Keratinocyte (primary cell): ENCODE measurements at regions not wholly inside any gene's neighbourhood (a gene's known extent, or its start where the extent isn't known, plus 50 kb on each side); places are given as distances from the start of the nearest gene placed in this dataset.

Source experiments
- DNase-seq: peaks from one replicate; pipeline ENCODE4 v3.0.0-alpha.2; 2011; ENCODE audit warnings: low read depth, missing footprints, low spot score
- FAIRE-seq: peaks from 2 replicates; lab custom pipeline; 2011; peaks lifted over from hg19 to GRCh38; lab: Jason Lieb, UNC
- H2AFZ ChIP-seq: 2 replicates; pipeline ENCODE4 v1.6.0; 2012; ENCODE audit warnings: low read length, control low read depth, inconsistent platforms; ENCODE audit not compliant: control insufficient read depth
- H3K27ac ChIP-seq: 2 replicates; pipeline ENCODE4 v1.5.1; 2011; ENCODE audit warnings: low read length; ENCODE audit not compliant: control insufficient read depth, insufficient read depth
- H3K27me3 ChIP-seq: 3 replicates; pipeline ENCODE4 v1.6.0; 2011; ENCODE audit warnings: low read length; ENCODE audit not compliant: control insufficient read depth, insufficient read depth; ENCODE audit errors: extremely low read depth
- H3K36me3 ChIP-seq, 2 experiments: 2 replicates in 1 of 2; 3 replicates in 1 of 2; pipeline ENCODE4 v1.5.1; 2011; ENCODE audit warnings: low read length in 2 of 2, mild to moderate bottlenecking in 1 of 2; ENCODE audit not compliant: control insufficient read depth in 2 of 2, insufficient read depth in 2 of 2; ENCODE audit errors: extremely low read depth in 1 of 2
- H3K4me1 ChIP-seq: 3 replicates; pipeline ENCODE4 v1.5.1; 2011; ENCODE audit warnings: low read length; ENCODE audit not compliant: control insufficient read depth, insufficient read depth; ENCODE audit errors: extremely low read depth
- H3K4me2 ChIP-seq: 3 replicates; pipeline ENCODE4 v1.6.0; 2011; ENCODE audit warnings: low read depth, low read length; ENCODE audit not compliant: control insufficient read depth, insufficient read depth; ENCODE audit errors: extremely low read depth
- H3K4me3 ChIP-seq, 3 experiments: fragments of 200-600 bp in 1 of 3; sonication (generic) in 1 of 3; 2 replicates in 2 of 3; 3 replicates in 1 of 3; pipeline ENCODE4 v1.5.1; 2011 to 2016; ENCODE audit warnings: low read length in 3 of 3, mild to moderate bottlenecking in 3 of 3, control low read depth in 2 of 3, inconsistent platforms in 1 of 3, low read depth in 1 of 3, mixed read lengths in 1 of 3, mixed run types in 1 of 3, moderate library complexity in 1 of 3; ENCODE audit not compliant: control insufficient read depth in 2 of 3, insufficient read depth in 2 of 3; ENCODE audit errors: extremely low read depth in 1 of 3
- H3K79me2 ChIP-seq: 2 replicates; pipeline ENCODE4 v1.6.0; 2012; ENCODE audit warnings: low read length; ENCODE audit not compliant: control insufficient read depth, insufficient read depth
- H3K9ac ChIP-seq: 3 replicates; pipeline ENCODE4 v1.6.0; 2011; ENCODE audit warnings: low read length; ENCODE audit not compliant: control insufficient read depth, insufficient read depth; ENCODE audit errors: extremely low read depth
- H3K9me1 ChIP-seq: 3 replicates; pipeline ENCODE4 v1.6.0; 2011; ENCODE audit warnings: low read length; ENCODE audit not compliant: control insufficient read depth, insufficient read depth; ENCODE audit errors: extremely low read depth
- H3K9me3 ChIP-seq: 2 replicates; pipeline ENCODE4 v1.5.1; 2012; ENCODE audit warnings: low read depth, low read length; ENCODE audit not compliant: control insufficient read depth
- H4K20me1 ChIP-seq: 3 replicates; pipeline ENCODE4 v1.6.0; 2011; ENCODE audit warnings: low read length; ENCODE audit not compliant: control insufficient read depth, insufficient read depth; ENCODE audit errors: extremely low read depth
- CTCF ChIP-seq, 3 experiments: IDR thresholded peaks in 1 of 3; conservative IDR thresholded peaks in 1 of 3; optimal IDR thresholded peaks in 1 of 3; 2 replicates in 2 of 3; 3 replicates in 1 of 3; pipeline versions ENCODE3 to v1.5.1; 2011; ENCODE audit warnings: low read length in 3 of 3, mild to moderate bottlenecking in 3 of 3, moderate library complexity in 2 of 3, control low read depth in 1 of 3, inconsistent platforms in 1 of 3; ENCODE audit not compliant: insufficient read depth in 2 of 3; ENCODE audit errors: extremely low read depth in 1 of 3
- EZH2 ChIP-seq: IDR thresholded peaks from one replicate; pipeline ENCODE4 v1.6.1; 2012; ENCODE audit warnings: inconsistent platforms, mild to moderate bottlenecking, low read length, moderate library complexity
- dilution Hi-C: fragments of 300-500 bp; cut with MboI; formaldehyde crosslinking; loops from one replicate; pipeline ENCODE4 v1.7.0; 2020; ENCODE audit warnings: low sequenced_read_pairs; ENCODE audit not compliant: extremely low pct_ligation_motif_present

DNA sequence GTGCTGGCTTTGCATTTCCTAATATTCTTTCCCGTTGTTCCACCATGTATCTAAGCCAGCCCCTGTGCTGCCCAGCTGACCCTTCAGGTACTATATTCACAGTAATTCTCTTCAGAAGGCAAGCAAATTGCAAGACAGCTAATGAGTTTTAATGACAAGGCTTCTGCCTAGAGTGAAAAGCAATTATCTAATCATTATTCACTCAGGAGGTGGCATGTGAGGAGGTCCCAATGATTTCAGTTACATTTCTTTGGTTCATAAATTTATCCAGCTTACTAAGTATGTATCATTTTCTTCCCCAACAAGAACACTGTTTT, 123.0 kb downstream of the RASGEF1B start:
- no peaks in the 10 kb centered on the region for H3K9me3 ChIP-seq
- dilution Hi-C loops: no loop called here
- H3K79me2 ChIP-seq: no peaks in the 10 kb centered on the region
- H3K4me3 ChIP-seq: no peak overlapping the region
- no peak overlapping the region for H2AFZ ChIP-seq
- H3K9ac ChIP-seq: no peak overlapping the region
- DNase-seq (no peak), FAIRE-seq (no peak)
- H3K4me1 ChIP-seq: no peaks in the 10 kb centered on the region
- TF ChIP-seq EZH2: no peak
- TF ChIP-seq CTCF (optimal IDR thresholded peaks at IDR 0.05 in 1 of 3, IDR thresholded peaks at IDR 0.05 in 1 of 3, conservative IDR thresholded peaks at IDR 0.05 in 1 of 3; ENCODE audit: extremely low read depth in 1 of 3, insufficient read depth in 2 of 3, low read length in 3 of 3): no peak
- H3K36me3 ChIP-seq: no peaks in the 10 kb centered on the region
- no peaks in the 10 kb centered on the region for H3K9me1 ChIP-seq
- H3K27ac ChIP-seq: no peak overlapping the region
- no peak overlapping the region for H3K4me2 ChIP-seq
- H4K20me1 ChIP-seq: no peaks in the 10 kb centered on the region
- H3K27me3 ChIP-seq: no peaks in the 10 kb centered on the region

- dilution Hi-C loops: no loop called here
- no peaks in the 10 kb centered on the region for H3K9me1 ChIP-seq
- H3K27me3 ChIP-seq: no peaks in the 10 kb centered on the region
- no peaks in the 10 kb centered on the region for H4K20me1 ChIP-seq
- no peak for TF ChIP-seq EZH2
- no peak for TF ChIP-seq CTCF (optimal IDR thresholded peaks at IDR 0.05 in 1 of 3, IDR thresholded peaks at IDR 0.05 in 1 of 3, conservative IDR thresholded peaks at IDR 0.05 in 1 of 3; ENCODE audit: extremely low read depth in 1 of 3, insufficient read depth in 2 of 3, low read length in 3 of 3)
- no peaks in the 10 kb centered on the region for H3K79me2 ChIP-seq
- FAIRE-seq (no peak), DNase-seq (no peak)
- no peak overlapping the region for H3K27ac ChIP-seq
- no peak overlapping the region for H3K9ac ChIP-seq
- H3K36me3 ChIP-seq: no peaks in the 10 kb centered on the region
- no peak overlapping the region for H2AFZ ChIP-seq
- no peaks in the 10 kb centered on the region for H3K9me3 ChIP-seq
- H3K4me1 ChIP-seq: no peaks in the 10 kb centered on the region
- no peak overlapping the region for H3K4me3 ChIP-seq
- no peak overlapping the region for H3K4me2 ChIP-seq
These were observed 123.5 kb downstream of the RASGEF1B start for GRCh38 chr4:81348086-81348777.
